Neuronal stem cell (in vitro differentiated cells): ENCODE measurements at regions not wholly inside any gene's neighbourhood (a gene's known extent, or its start where the extent isn't known, plus 50 kb on each side); places are given as distances from the start of the nearest gene placed in this dataset.

Experiments used
- DNase-seq: peaks from one replicate; pipeline ENCODE4 v3.0.0-alpha.2; 2013; ENCODE audit warnings: low spot score
- H2AFZ ChIP-seq: one replicate; pipeline ENCODE4 v1.6.1; 2013; ENCODE audit warnings: mild to moderate bottlenecking, low read length, inconsistent platforms
- H2AK5ac ChIP-seq: 2 replicates; pipeline ENCODE4 v1.6.1; 2013; ENCODE audit warnings: low read depth, mild to moderate bottlenecking, inconsistent platforms, low read length, moderate library complexity, mixed read lengths
- H2BK120ac ChIP-seq: 2 replicates; pipeline ENCODE4 v1.6.1; 2013; ENCODE audit warnings: low read depth, mild to moderate bottlenecking, inconsistent platforms, low read length, moderate library complexity, mixed read lengths
- H2BK12ac ChIP-seq: one replicate; pipeline ENCODE4 v1.6.1; 2013; ENCODE audit warnings: low read length, inconsistent platforms
- H2BK15ac ChIP-seq: 2 replicates; pipeline ENCODE4 v1.6.1; 2013; ENCODE audit warnings: mild to moderate bottlenecking, low read length, inconsistent platforms, mixed read lengths
- H2BK5ac ChIP-seq: one replicate; pipeline ENCODE4 v1.6.1; 2013; ENCODE audit warnings: inconsistent platforms, mild to moderate bottlenecking, low read length, moderate library complexity
- H3K14ac ChIP-seq: one replicate; pipeline ENCODE4 v1.6.1; 2013; ENCODE audit warnings: low read length, inconsistent platforms
- H3K18ac ChIP-seq: 2 replicates; pipeline ENCODE4 v1.6.1; 2013; ENCODE audit warnings: low read length, inconsistent platforms
- H3K23ac ChIP-seq: 2 replicates; pipeline ENCODE4 v1.6.1; 2013; ENCODE audit warnings: low read depth, mild to moderate bottlenecking, mixed read lengths, low read length, inconsistent platforms; ENCODE audit not compliant: poor library complexity
- H3K27ac ChIP-seq: replicated peaks from 3 replicates; pipeline ENCODE4 v1.5.1; 2013; ENCODE audit warnings: low read length, inconsistent platforms
- H3K27me3 ChIP-seq, 3 experiments: 2 replicates each; pipeline ENCODE4 v1.6.1; 2013; ENCODE audit warnings: low read length in 3 of 3, mild to moderate bottlenecking in 2 of 3, inconsistent platforms in 1 of 3, low read depth in 1 of 3, mixed read lengths in 1 of 3, moderate library complexity in 1 of 3; ENCODE audit not compliant: control insufficient read depth in 3 of 3, insufficient read depth in 3 of 3
- H3K36me3 ChIP-seq, 2 donors: replicated peaks in 1 of 2; 2 replicates each; pipeline ENCODE4 v1.6.1; 2013; ENCODE audit warnings: low read length in 2 of 2; ENCODE audit not compliant: control insufficient read depth in 2 of 2, insufficient read depth in 2 of 2
- H3K4ac ChIP-seq: 2 replicates; pipeline ENCODE4 v1.6.1; 2013; ENCODE audit warnings: inconsistent platforms, mild to moderate bottlenecking, low read length, moderate library complexity
- H3K4me1 ChIP-seq, 2 donors: 1 replicate in 1 of 2; 2 replicates in 1 of 2; pipeline ENCODE4 v1.6.1; 2013; ENCODE audit warnings: low read length in 2 of 2, low read depth in 1 of 2; ENCODE audit not compliant: control insufficient read depth in 2 of 2, insufficient read depth in 1 of 2
- H3K4me2 ChIP-seq: one replicate; pipeline ENCODE4 v1.6.1; 2013; ENCODE audit warnings: mild to moderate bottlenecking, low read length, inconsistent platforms; ENCODE audit not compliant: insufficient read depth, poor library complexity, severe bottlenecking
- H3K4me3 ChIP-seq, 2 donors: 2 replicates each; pipeline ENCODE4 v1.5.1; 2013; ENCODE audit warnings: low read length in 2 of 2, mild to moderate bottlenecking in 2 of 2, inconsistent platforms in 1 of 2, moderate library complexity in 1 of 2
- H3K79me1 ChIP-seq: one replicate; pipeline ENCODE4 v1.6.1; 2013; ENCODE audit warnings: low read depth, mild to moderate bottlenecking, inconsistent platforms, low read length, moderate library complexity
- H3K9ac ChIP-seq: one replicate; pipeline ENCODE4 v1.6.1; 2013; ENCODE audit warnings: mild to moderate bottlenecking, low read depth, low read length, inconsistent platforms; ENCODE audit not compliant: poor library complexity
- H3K9me3 ChIP-seq, 2 donors: replicated peaks in 1 of 2; 2 replicates each; pipeline versions ENCODE3 to v1.6.1; 2013; ENCODE audit warnings: low read length in 2 of 2, mild to moderate bottlenecking in 2 of 2, inconsistent platforms in 1 of 2, low read depth in 1 of 2, mixed read lengths in 1 of 2, moderate library complexity in 1 of 2; ENCODE audit not compliant: control insufficient read depth in 2 of 2, insufficient read depth in 1 of 2
- H4K8ac ChIP-seq: one replicate; pipeline ENCODE4 v1.6.1; 2013; ENCODE audit warnings: low read depth, mild to moderate bottlenecking, inconsistent platforms, low read length, moderate library complexity
- H4K91ac ChIP-seq: one replicate; pipeline ENCODE4 v1.6.1; 2013; ENCODE audit warnings: low read length, low read depth, mild to moderate bottlenecking, inconsistent platforms; ENCODE audit not compliant: poor library complexity
- WGBS, 2 donors: extraction: QIAGEN DNeasy Blood & Tissue Kit; methylation state at CpG; one replicate each; pipeline ENCODE4 v1.1.7; 2013; ENCODE audit warnings: missing lambda C conversion rate in 2 of 2, mixed read lengths in 1 of 2; ENCODE audit not compliant: insufficient read length in 2 of 2, insufficient replicate concordance in 1 of 2; ENCODE audit errors: extremely low coverage in 2 of 2; 5-methylcytosine and 5-hydroxymethylcytosine counted together

DNA sequence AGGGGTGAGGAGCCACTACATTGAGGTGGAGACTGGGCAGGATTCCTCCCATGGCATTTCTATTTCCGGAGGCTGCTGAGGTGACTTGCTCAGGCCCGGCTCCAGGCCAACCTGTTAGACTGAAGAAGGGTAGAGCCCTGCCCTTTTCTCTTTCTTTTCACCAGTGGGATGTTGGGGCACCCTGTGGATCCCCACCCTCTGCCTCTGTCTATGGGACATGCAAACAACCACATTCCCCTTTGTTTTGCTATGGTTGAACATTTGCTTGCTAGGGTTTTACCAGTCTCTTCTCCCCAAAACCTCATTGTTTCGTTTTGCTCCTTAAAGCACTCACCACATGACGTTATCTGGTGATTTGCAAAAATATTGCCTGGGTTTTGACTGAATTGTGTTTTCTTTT is 183.3 kb downstream of the ARL4C start:
- no peak overlapping the region for H2AK5ac ChIP-seq
- H2BK12ac ChIP-seq = no peak overlapping the region
- no peak overlapping the region for H2AFZ ChIP-seq
- no peak overlapping the region for H2BK5ac ChIP-seq
- H3K9me3 ChIP-seq = no peaks in the 10 kb centered on the region
- no peak overlapping the region for H3K23ac ChIP-seq
- no peak overlapping the region for H4K8ac ChIP-seq
- H2BK120ac ChIP-seq = no peak overlapping the region
- H3K27me3 ChIP-seq = no peaks in the 10 kb centered on the region
- no peak for DNase-seq
- no peak overlapping the region for H3K27ac ChIP-seq
- no peak overlapping the region for H3K14ac ChIP-seq
- H3K18ac ChIP-seq = no peak overlapping the region
- H3K4ac ChIP-seq = no peak overlapping the region
- no peaks in the 10 kb centered on the region for H3K36me3 ChIP-seq
- no peak overlapping the region for H3K4me3 ChIP-seq
- H3K79me1 ChIP-seq = no peaks in the 10 kb centered on the region
- H3K4me2 ChIP-seq = no peak overlapping the region
- H3K9ac ChIP-seq = no peak overlapping the region
- no peak overlapping the region for H4K91ac ChIP-seq
- no peak overlapping the region for H2BK15ac ChIP-seq
- peaks cover 0 to 4% of the 10 kb centered on the region in 2 donors for H3K4me1 ChIP-seq
- WGBS, 2 donors = no CpG with 5 or more reads among the region's 4 CpGs

DNA sequence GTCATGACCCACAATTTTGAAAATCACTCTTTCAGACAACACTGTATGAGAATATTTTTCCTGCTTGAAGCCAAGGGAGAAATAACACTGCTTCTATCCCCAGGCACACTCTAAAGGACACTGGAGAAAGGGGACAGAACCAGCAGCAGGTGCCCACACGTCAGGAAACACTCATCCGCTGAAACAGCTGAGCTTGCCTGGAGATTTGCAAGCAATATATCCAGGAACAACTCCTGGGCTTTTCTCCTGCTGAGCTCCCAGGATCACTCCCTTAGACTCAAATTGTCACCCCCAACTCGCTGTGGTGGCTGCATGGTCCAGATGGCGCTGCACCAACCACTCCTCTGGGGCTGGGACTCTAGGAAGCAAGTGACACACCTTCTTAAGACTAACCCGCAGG is 186.7 kb downstream of the ARL4C start:
- Histone ChIP-seq H3K4me2 (no peak overlapping the region), H3K18ac (no peak overlapping the region), H2BK5ac (no peak overlapping the region), H3K27me3 (no peaks in the 10 kb centered on the region), H3K36me3 (no peaks in the 10 kb centered on the region), H3K23ac (no peak overlapping the region), H2BK120ac (no peak overlapping the region), H3K4me1 (peaks cover 4 to 15% of the 10 kb centered on the region in 2 donors), H2AK5ac (no peak overlapping the region), H2BK15ac (no peak overlapping the region), H3K14ac (no peak overlapping the region), H3K4ac (no peak overlapping the region), H2AFZ (no peak overlapping the region), H3K9ac (no peak overlapping the region), H3K79me1 (no peaks in the 10 kb centered on the region), H4K8ac (no peak overlapping the region), H4K91ac (no peak overlapping the region), H3K4me3 (no peak overlapping the region), H3K9me3 (no peaks in the 10 kb centered on the region), H3K27ac (no peak overlapping the region), H2BK12ac (no peak overlapping the region)
- DNase-seq = no peak
- WGBS, 2 donors = no CpG with 5 or more reads among the region's 5 CpGs

DNA sequence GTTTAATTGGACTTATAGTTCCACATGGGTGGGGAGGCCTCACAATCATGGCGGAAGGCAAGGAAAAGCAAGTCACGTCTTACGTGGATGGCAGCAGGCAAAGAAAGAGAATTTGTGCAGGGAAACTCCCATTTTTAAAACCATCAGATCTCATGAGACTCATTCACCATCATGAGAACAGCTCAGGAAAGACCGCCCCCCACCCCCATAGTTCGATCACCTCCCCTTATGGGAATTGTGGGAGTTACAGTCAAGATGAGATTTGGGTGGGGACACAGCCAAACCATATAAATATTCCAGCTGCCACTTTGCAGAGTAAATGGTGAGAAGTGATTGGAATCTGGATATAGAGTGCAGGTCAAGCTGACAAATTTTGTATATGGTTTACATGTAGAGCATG is 187.4 kb downstream of the ARL4C start:
- H4K8ac ChIP-seq = no peak overlapping the region

DNA sequence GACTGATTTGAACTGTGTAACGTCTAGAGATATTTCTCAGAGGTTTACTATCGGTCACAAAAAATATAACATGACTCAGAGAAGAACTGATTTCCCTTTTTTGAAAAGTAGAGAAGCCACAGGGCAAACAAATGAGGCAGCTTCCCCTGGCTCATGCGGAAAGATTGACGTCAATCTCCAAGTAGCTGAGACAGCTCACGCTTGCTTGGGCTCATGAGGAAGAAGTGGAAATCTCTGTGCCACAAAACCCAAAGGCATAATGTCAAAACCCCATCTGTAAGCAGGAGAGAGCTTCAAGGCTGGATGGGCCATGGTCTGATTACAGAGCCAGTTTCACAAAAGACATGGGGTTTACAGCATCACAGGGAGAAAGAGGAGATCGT is 188.1 kb downstream of the ARL4C start:
- Histone ChIP-seq H3K23ac (no peak overlapping the region), H3K9ac (no peak overlapping the region)
- no CpG with 5 or more reads among the region's 6 CpGs for WGBS, 2 donors

More for the DNA sequence above, 187.4 kb downstream of the ARL4C start:
- no peak overlapping the region for H3K18ac ChIP-seq
- no peak overlapping the region for H2BK5ac ChIP-seq
- H3K4me2 ChIP-seq = no peak overlapping the region
- H3K27me3 ChIP-seq = no peaks in the 10 kb centered on the region
- H3K4ac ChIP-seq = no peak overlapping the region
- no peak overlapping the region for H2BK12ac ChIP-seq
- H2AK5ac ChIP-seq = no peak overlapping the region
- H3K4me1 ChIP-seq = peaks cover 8 to 15% of the 10 kb centered on the region in 2 donors
- H3K27ac ChIP-seq = no peak overlapping the region
- no peak overlapping the region for H4K91ac ChIP-seq
- H3K9ac ChIP-seq = no peak overlapping the region
- no peak for DNase-seq
- no peak overlapping the region for H3K4me3 ChIP-seq
- no peak overlapping the region for H3K23ac ChIP-seq
- no peak overlapping the region for H2BK120ac ChIP-seq
- H2AFZ ChIP-seq = no peak overlapping the region
- no peak overlapping the region for H2BK15ac ChIP-seq
- H3K36me3 ChIP-seq = no peaks in the 10 kb centered on the region
- H3K14ac ChIP-seq = no peak overlapping the region
- no CpG with 5 or more reads among the region's 5 CpGs for WGBS, 2 donors
- H3K9me3 ChIP-seq = no peaks in the 10 kb centered on the region
- H3K79me1 ChIP-seq = no peaks in the 10 kb centered on the region

More for the DNA sequence above, 188.1 kb downstream of the ARL4C start:
- no peak for DNase-seq
- Histone ChIP-seq H2AK5ac (no peak overlapping the region), H3K4me3 (no peak overlapping the region), H2AFZ (no peak overlapping the region), H3K14ac (no peak overlapping the region), H3K27me3 (no peaks in the 10 kb centered on the region), H2BK12ac (no peak overlapping the region), H3K79me1 (no peaks in the 10 kb centered on the region), H3K4ac (no peak overlapping the region), H3K18ac (no peak overlapping the region), H3K36me3 (no peaks in the 10 kb centered on the region), H2BK15ac (no peak overlapping the region), H4K91ac (no peak overlapping the region), H3K27ac (no peak overlapping the region), H3K4me2 (no peak overlapping the region), H3K4me1 (peaks cover 8 to 15% of the 10 kb centered on the region in 2 donors), H2BK5ac (no peak overlapping the region), H2BK120ac (no peak overlapping the region), H3K9me3 (no peaks in the 10 kb centered on the region), H4K8ac (no peak overlapping the region)
